Loucy (cell line): ENCODE measurements at regions not wholly inside any gene's neighbourhood (a gene's known extent, or its start where the extent isn't known, plus 50 kb on each side); places are given as distances from the start of the nearest gene placed in this dataset.

Experiments
- H2AFZ ChIP-seq: fragments of 200-600 bp; sonication (generic); 2 replicates; pipeline ENCODE4 v1.6.0; 2016; ENCODE audit warnings: antibody characterized with exemption, mild to moderate bottlenecking, low read length, moderate library complexity
- H3F3A ChIP-seq: fragments of 200-600 bp; 2 replicates; pipeline ENCODE4 v1.6.0; 2016; ENCODE audit warnings: antibody characterized with exemption, low read depth, mild to moderate bottlenecking
- H3K27me3 ChIP-seq: fragments of 200-600 bp; sonication (generic); 2 replicates; pipeline ENCODE4 v1.6.1; 2014; ENCODE audit warnings: low read length, mild to moderate bottlenecking; ENCODE audit not compliant: insufficient read depth, poor library complexity, severe bottlenecking
- H3K36me3 ChIP-seq: fragments of 200-600 bp; sonication (generic); 2 replicates; pipeline ENCODE4 v1.6.1; 2016; ENCODE audit warnings: low read length; ENCODE audit not compliant: insufficient read depth
- H3K4me1 ChIP-seq: fragments of 200-600 bp; sonication (generic); 2 replicates; pipeline ENCODE4 v1.5.1; 2014; ENCODE audit warnings: low read length, mild to moderate bottlenecking; ENCODE audit not compliant: insufficient read depth, poor library complexity, severe bottlenecking
- H3K4me2 ChIP-seq: fragments of 200-600 bp; sonication (generic); 2 replicates; pipeline ENCODE4 v1.6.0; 2014; ENCODE audit warnings: antibody characterized with exemption, low read length, low read depth, mild to moderate bottlenecking; ENCODE audit not compliant: poor library complexity, severe bottlenecking
- H3K4me3 ChIP-seq: fragments of 200-600 bp; sonication (generic); 2 replicates; pipeline ENCODE4 v1.5.1; 2014; ENCODE audit warnings: low read length, mild to moderate bottlenecking, mixed read lengths; ENCODE audit not compliant: poor library complexity, severe bottlenecking
- H3K79me2 ChIP-seq: fragments of 200-600 bp; sonication (generic); 2 replicates; pipeline ENCODE4 v1.6.1; 2014; ENCODE audit warnings: low read length; ENCODE audit not compliant: insufficient read depth
- H3K9ac ChIP-seq: fragments of 200-600 bp; sonication (generic); 2 replicates; pipeline ENCODE4 v1.6.0; 2014; ENCODE audit warnings: mild to moderate bottlenecking, low read depth, low read length, moderate library complexity; ENCODE audit not compliant: poor library complexity, severe bottlenecking
- H3K9me2 ChIP-seq: fragments of 200-600 bp; sonication (generic); replicated peaks from 2 replicates; pipeline ENCODE4 v1.6.1; 2016; ENCODE audit warnings: low read depth, low read length, mixed read lengths
- H3K9me3 ChIP-seq: fragments of 200-600 bp; sonication (generic); 2 replicates; pipeline ENCODE4 v1.6.1; 2014; ENCODE audit warnings: mild to moderate bottlenecking, antibody characterized with exemption, low read length, low read depth; ENCODE audit not compliant: insufficient read depth
- H4K20me1 ChIP-seq: fragments of 200-600 bp; sonication (generic); 2 replicates; pipeline ENCODE4 v1.6.0; 2014; ENCODE audit warnings: antibody characterized with exemption, low read length, mild to moderate bottlenecking; ENCODE audit not compliant: insufficient read depth, poor library complexity, severe bottlenecking
- EZH2phosphoT487 ChIP-seq: fragments of 200-600 bp; IDR thresholded peaks from 2 replicates; pipeline ENCODE4 v1.6.1; 2018; ENCODE audit warnings: antibody characterized with exemption, mild to moderate bottlenecking, moderate library complexity, borderline replicate concordance
- TF ChIP-seq, protein P1 (sequence below): fragments of 200-600 bp; sonication (generic); conservative IDR thresholded peaks from 2 replicates; pipeline ENCODE4 v1.5.1; 2014; ENCODE audit warnings: mild to moderate bottlenecking, antibody characterized with exemption, low read length

DNA sequence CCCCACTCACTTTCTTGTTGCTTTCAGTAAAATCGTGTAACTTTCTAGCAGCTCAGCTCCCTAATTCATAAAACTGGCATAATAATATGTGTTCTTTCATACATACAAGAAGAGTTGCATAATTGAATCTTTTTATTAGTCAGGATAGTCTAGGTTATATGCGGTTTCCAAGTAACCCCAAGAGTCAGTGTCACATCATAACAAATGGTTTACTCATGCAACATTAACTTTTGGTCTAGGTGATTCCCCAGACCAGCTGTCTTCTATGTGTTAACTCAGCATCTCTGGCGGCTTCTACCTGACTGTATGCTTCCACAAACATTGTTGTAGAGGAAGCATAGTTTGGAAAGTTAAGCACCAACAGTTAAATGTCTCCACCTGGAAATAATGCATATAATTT, 1000.4 kb downstream of the CDH11 start:
- H2AFZ ChIP-seq: no peak overlapping the region
- no peaks in the 10 kb centered on the region for H3K9me3 ChIP-seq
- no peak overlapping the region for H3K4me2 ChIP-seq

DNA sequence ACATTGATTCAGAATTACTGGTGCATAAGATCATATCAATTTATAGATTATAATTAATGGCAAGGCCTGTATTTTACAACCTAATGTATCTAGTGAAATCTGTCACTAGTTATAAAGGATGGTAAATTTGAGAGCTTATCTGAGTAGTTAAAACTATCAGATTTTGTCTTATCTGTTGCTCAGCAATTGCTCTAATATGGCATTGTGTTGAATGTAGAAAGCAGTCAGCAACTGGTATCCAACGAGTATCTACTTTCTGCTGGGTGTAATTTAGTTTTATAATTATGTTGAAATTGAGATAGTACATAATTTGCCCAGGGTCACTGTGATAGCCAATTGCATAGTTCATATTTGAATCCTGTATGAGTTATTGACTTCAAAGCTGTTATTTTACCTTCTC, 1005.7 kb downstream of the CDH11 start:
- Histone ChIP-seq H3K4me1 (no peaks in the 10 kb centered on the region), H3K79me2 (no peaks in the 10 kb centered on the region)
- TF ChIP-seq, protein P1, sequence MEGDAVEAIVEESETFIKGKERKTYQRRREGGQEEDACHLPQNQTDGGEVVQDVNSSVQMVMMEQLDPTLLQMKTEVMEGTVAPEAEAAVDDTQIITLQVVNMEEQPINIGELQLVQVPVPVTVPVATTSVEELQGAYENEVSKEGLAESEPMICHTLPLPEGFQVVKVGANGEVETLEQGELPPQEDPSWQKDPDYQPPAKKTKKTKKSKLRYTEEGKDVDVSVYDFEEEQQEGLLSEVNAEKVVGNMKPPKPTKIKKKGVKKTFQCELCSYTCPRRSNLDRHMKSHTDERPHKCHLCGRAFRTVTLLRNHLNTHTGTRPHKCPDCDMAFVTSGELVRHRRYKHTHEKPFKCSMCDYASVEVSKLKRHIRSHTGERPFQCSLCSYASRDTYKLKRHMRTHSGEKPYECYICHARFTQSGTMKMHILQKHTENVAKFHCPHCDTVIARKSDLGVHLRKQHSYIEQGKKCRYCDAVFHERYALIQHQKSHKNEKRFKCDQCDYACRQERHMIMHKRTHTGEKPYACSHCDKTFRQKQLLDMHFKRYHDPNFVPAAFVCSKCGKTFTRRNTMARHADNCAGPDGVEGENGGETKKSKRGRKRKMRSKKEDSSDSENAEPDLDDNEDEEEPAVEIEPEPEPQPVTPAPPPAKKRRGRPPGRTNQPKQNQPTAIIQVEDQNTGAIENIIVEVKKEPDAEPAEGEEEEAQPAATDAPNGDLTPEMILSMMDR: no peak
- TF ChIP-seq EZH2phosphoT487: no peak

More for the DNA sequence above, 1000.4 kb downstream of the CDH11 start:
- Histone ChIP-seq H3F3A (no peaks in the 10 kb centered on the region), H3K4me3 (no peak overlapping the region), H3K36me3 (no peaks in the 10 kb centered on the region), H3K9ac (no peak overlapping the region), H4K20me1 (no peaks in the 10 kb centered on the region), H3K79me2 (no peaks in the 10 kb centered on the region), H3K9me2 (no peaks in the 10 kb centered on the region), H3K4me1 (no peaks in the 10 kb centered on the region), H3K27me3 (no peaks in the 10 kb centered on the region)
- TF ChIP-seq, protein P1: no peak
- TF ChIP-seq EZH2phosphoT487: no peak

DNA sequence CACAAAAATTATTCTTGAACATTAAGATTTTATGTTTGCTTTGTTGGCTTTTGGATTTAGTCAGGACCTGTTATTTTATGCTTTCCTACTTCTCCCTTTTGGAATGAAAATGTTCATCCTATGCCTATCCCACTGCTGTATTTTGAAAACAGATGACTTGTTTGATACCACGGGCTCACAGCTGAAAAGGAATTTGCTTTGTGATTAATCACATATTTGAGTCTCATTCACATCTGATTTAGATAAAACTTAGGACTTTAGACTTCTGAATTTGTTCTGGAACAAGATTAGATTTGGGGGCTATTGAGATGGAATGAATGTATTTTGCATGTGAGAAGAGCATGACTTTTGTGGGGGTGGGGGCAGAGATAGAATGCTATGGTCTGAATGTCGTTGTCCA, 1012.6 kb downstream of the CDH11 start:
- Histone ChIP-seq H3K9me2 (no peaks in the 10 kb centered on the region), H3K36me3 (no peaks in the 10 kb centered on the region), H3K79me2 (no peaks in the 10 kb centered on the region), H3K9ac (no peak overlapping the region), H3K9me3 (0 out of 2 replicates have a peak, but pooled peaks cover 3% of the 10 kb centered on the region), H3F3A (no peaks in the 10 kb centered on the region), H3K27me3 (no peaks in the 10 kb centered on the region), H4K20me1 (no peaks in the 10 kb centered on the region), H3K4me2 (no peak overlapping the region), H3K4me3 (no peak overlapping the region), H2AFZ (no peak overlapping the region), H3K4me1 (no peaks in the 10 kb centered on the region)
- TF ChIP-seq EZH2phosphoT487: no peak
- TF ChIP-seq, protein P1: no peak

More for the DNA sequence above, 1005.7 kb downstream of the CDH11 start:
- no peak overlapping the region for H3K4me3 ChIP-seq
- H3F3A ChIP-seq: no peaks in the 10 kb centered on the region
- no peak overlapping the region for H2AFZ ChIP-seq
- H3K36me3 ChIP-seq: no peaks in the 10 kb centered on the region
- no peaks in the 10 kb centered on the region for H3K27me3 ChIP-seq
- H3K9ac ChIP-seq: no peak overlapping the region
- H3K9me3 ChIP-seq: no peaks in the 10 kb centered on the region
- H3K9me2 ChIP-seq: no peaks in the 10 kb centered on the region
- no peak overlapping the region for H3K4me2 ChIP-seq
- no peaks in the 10 kb centered on the region for H4K20me1 ChIP-seq
